Nephron progenitor cell (in vitro differentiated cells): ENCODE measurements at regions not wholly inside any gene's neighbourhood (a gene's known extent, or its start where the extent isn't known, plus 50 kb on each side); places are given as distances from the start of the nearest gene placed in this dataset.

Source experiments
- DNase-seq: peaks from one replicate; pipeline ENCODE4 v3.0.0; 2021
- H3K27ac Mint-ChIP-seq: 2 replicates; pipeline ENCODE4 v1.8.0; 2021; ENCODE audit warnings: mild to moderate bottlenecking, moderate library complexity, mixed read lengths
- H3K27me3 Mint-ChIP-seq: 2 replicates; pipeline ENCODE4 v1.8.0; 2021; ENCODE audit warnings: mild to moderate bottlenecking, low read depth, mixed read lengths; ENCODE audit not compliant: poor library complexity
- H3K36me3 Mint-ChIP-seq: 2 replicates; pipeline ENCODE4 v1.8.0; 2021; ENCODE audit warnings: low read depth, mixed read lengths
- H3K4me1 Mint-ChIP-seq: 2 replicates; pipeline ENCODE4 v1.8.0; 2021; ENCODE audit warnings: mixed read lengths
- H3K4me3 Mint-ChIP-seq: 2 replicates; pipeline ENCODE4 v1.8.0; 2021; ENCODE audit warnings: mild to moderate bottlenecking, moderate library complexity, mixed read lengths
- H3K9me3 Mint-ChIP-seq: 2 replicates; pipeline ENCODE4 v1.8.0; 2021; ENCODE audit warnings: mild to moderate bottlenecking, moderate library complexity, mixed read lengths
- CTCF ChIP-seq: fragments of 200-600 bp; sonication (generic); IDR thresholded peaks from 2 replicates; pipeline ENCODE4 v1.5.0; 2021; ENCODE audit warnings: antibody characterized with exemption

GRCh38 chr5:91722736-91723467 is 339.8 kb upstream of the ARRDC3 start:
- H3K36me3 Mint-ChIP-seq: no peaks in the 10 kb centered on the region
- H3K4me3 Mint-ChIP-seq: no peak overlapping the region
- H3K4me1 Mint-ChIP-seq: peaks cover 22% of the 10 kb centered on the region
- no peaks in the 10 kb centered on the region for H3K27me3 Mint-ChIP-seq
- no peak for DNase-seq
- TF ChIP-seq CTCF: no peak
- no peak overlapping the region for H3K27ac Mint-ChIP-seq
- no peaks in the 10 kb centered on the region for H3K9me3 Mint-ChIP-seq

- H3K36me3 Mint-ChIP-seq: no peaks in the 10 kb centered on the region
- H3K4me3 Mint-ChIP-seq: no peak overlapping the region
- H3K27me3 Mint-ChIP-seq: no peaks in the 10 kb centered on the region
- peaks cover 4% of the 10 kb centered on the region for H3K9me3 Mint-ChIP-seq
- TF ChIP-seq CTCF: no peak
- no peak overlapping the region for H3K27ac Mint-ChIP-seq
- H3K4me1 Mint-ChIP-seq: no peaks in the 10 kb centered on the region
- DNase-seq: no peak
Measured at GRCh38 chr5:91712718-91713117, 329.6 kb upstream of the ARRDC3 start.

- Mint-ChIP-seq H3K27ac (no peak overlapping the region), H3K4me3 (no peak overlapping the region), H3K27me3 (no peaks in the 10 kb centered on the region), H3K9me3 (no peaks in the 10 kb centered on the region), H3K4me1 (no peaks in the 10 kb centered on the region), H3K36me3 (no peaks in the 10 kb centered on the region)
- no peak for DNase-seq
- TF ChIP-seq CTCF: no peak
Measured at GRCh38 chr5:91707521-91707841, 324.4 kb upstream of the ARRDC3 start.

- TF ChIP-seq CTCF: no peak
- DNase-seq: no peak
- Mint-ChIP-seq H3K9me3 (no peaks in the 10 kb centered on the region), H3K27ac (no peak overlapping the region), H3K4me3 (no peak overlapping the region), H3K27me3 (no peaks in the 10 kb centered on the region), H3K36me3 (no peaks in the 10 kb centered on the region), H3K4me1 (no peaks in the 10 kb centered on the region)
Measured at GRCh38 chr5:91706785-91707520, 323.8 kb upstream of the ARRDC3 start.

GRCh38 chr5:91703128-91703527 is 320.0 kb upstream of the ARRDC3 start:
- Mint-ChIP-seq H3K36me3 (no peaks in the 10 kb centered on the region), H3K4me3 (no peak overlapping the region), H3K9me3 (no peaks in the 10 kb centered on the region), H3K27ac (no peak overlapping the region), H3K4me1 (no peaks in the 10 kb centered on the region), H3K27me3 (no peaks in the 10 kb centered on the region)
- DNase-seq: no peak
- no peak for TF ChIP-seq CTCF

- no peak for DNase-seq
- no peak overlapping the region for H3K4me3 Mint-ChIP-seq
- no peak for TF ChIP-seq CTCF
Measured at GRCh38 chr5:91699429-91699828, 316.3 kb upstream of the ARRDC3 start.

More at GRCh38 chr5:91699429-91699828, 316.3 kb upstream of the ARRDC3 start:
- Mint-ChIP-seq H3K9me3 (peaks cover 13% of the 10 kb centered on the region), H3K4me1 (no peaks in the 10 kb centered on the region), H3K27ac (no peak overlapping the region), H3K36me3 (peaks cover 5% of the 10 kb centered on the region), H3K27me3 (no peaks in the 10 kb centered on the region)
